H9 (cell line): ENCODE measurements at regions not wholly inside any gene's neighbourhood (a gene's known extent, or its start where the extent isn't known, plus 50 kb on each side); places are given as distances from the start of the nearest gene placed in this dataset.
"Not testable (repeated sequence)": the region's sequence is repeated elsewhere in the genome, so short reads cannot be mapped to it uniquely, and the experiment has no call there.

ENCODE experiments used
- DNase-seq: peaks from one replicate; pipeline ENCODE4 v3.0.0-alpha.2; 2017
- H2AFZ ChIP-seq: one replicate; pipeline ENCODE4 v1.6.1; 2013; ENCODE audit warnings: mild to moderate bottlenecking, low read length, control low read depth, moderate library complexity
- H2AK5ac ChIP-seq: 2 replicates; pipeline ENCODE4 v1.6.1; 2013; ENCODE audit warnings: low read length, control low read depth, mixed read lengths; ENCODE audit not compliant: insufficient read length
- H2BK120ac ChIP-seq: one replicate; pipeline ENCODE4 v1.6.1; 2013; ENCODE audit warnings: low read depth, mild to moderate bottlenecking, low read length, control low read depth, inconsistent platforms; ENCODE audit not compliant: poor library complexity, severe bottlenecking
- H2BK12ac ChIP-seq: 2 replicates; pipeline ENCODE4 v1.6.1; 2013; ENCODE audit warnings: low read length, control low read depth, mixed read lengths, low read depth; ENCODE audit not compliant: insufficient read length
- H2BK15ac ChIP-seq: 2 replicates; pipeline ENCODE4 v1.6.1; 2013; ENCODE audit warnings: low read depth, low read length, control low read depth
- H2BK20ac ChIP-seq: one replicate; pipeline ENCODE4 v1.6.1; 2013; ENCODE audit warnings: low read depth, mild to moderate bottlenecking, low read length, control low read depth, inconsistent platforms; ENCODE audit not compliant: poor library complexity, severe bottlenecking
- H2BK5ac ChIP-seq: 2 replicates; pipeline ENCODE4 v1.6.1; 2013; ENCODE audit warnings: low read length, control low read depth, mixed read lengths; ENCODE audit not compliant: insufficient read length
- H3K14ac ChIP-seq: 2 replicates; pipeline ENCODE4 v1.6.1; 2013; ENCODE audit warnings: low read length, control low read depth; ENCODE audit not compliant: insufficient read depth
- H3K18ac ChIP-seq: 2 replicates; pipeline ENCODE4 v1.6.1; 2013; ENCODE audit warnings: low read depth, mild to moderate bottlenecking, mixed read lengths, low read length, control low read depth; ENCODE audit not compliant: insufficient read length
- H3K23ac ChIP-seq: 2 replicates; pipeline ENCODE4 v1.6.1; 2013; ENCODE audit warnings: low read length, control low read depth, mixed read lengths, low read depth; ENCODE audit not compliant: insufficient read length
- H3K23me2 ChIP-seq: 2 replicates; pipeline ENCODE4 v1.6.1; 2013; ENCODE audit warnings: low read depth, mild to moderate bottlenecking, mixed read lengths, low read length, control low read depth; ENCODE audit not compliant: insufficient read length, poor library complexity, severe bottlenecking
- H3K27ac ChIP-seq: 2 replicates; pipeline ENCODE4 v1.5.1; 2013; ENCODE audit warnings: low read length, control low read depth, mixed read lengths, low read depth; ENCODE audit not compliant: insufficient read length
- H3K27me3 ChIP-seq: 2 replicates; pipeline ENCODE4 v1.6.1; 2013; ENCODE audit warnings: low read length, control low read depth, inconsistent platforms; ENCODE audit not compliant: insufficient read depth
- H3K4ac ChIP-seq: 2 replicates; pipeline ENCODE4 v1.6.1; 2013; ENCODE audit warnings: low read depth, mild to moderate bottlenecking, control low read depth, inconsistent platforms, low read length, moderate library complexity
- H3K4me1 ChIP-seq: 2 replicates; pipeline ENCODE4 v1.6.1; 2013; ENCODE audit warnings: low read length, control low read depth, inconsistent platforms; ENCODE audit not compliant: insufficient read depth
- H3K4me2 ChIP-seq: 2 replicates; pipeline ENCODE4 v1.6.1; 2013; ENCODE audit warnings: low read length, control low read depth, mixed read lengths; ENCODE audit not compliant: insufficient read length, insufficient read depth
- H3K56ac ChIP-seq: 2 replicates; pipeline ENCODE4 v1.6.1; 2013; ENCODE audit warnings: low read depth, mild to moderate bottlenecking, mixed read lengths, low read length, control low read depth; ENCODE audit not compliant: insufficient read length
- H3K79me1 ChIP-seq: 2 replicates; pipeline ENCODE4 v1.6.1; 2013; ENCODE audit warnings: low read depth, mild to moderate bottlenecking, moderate library complexity, low read length, control low read depth, inconsistent platforms; ENCODE audit not compliant: insufficient read depth, poor library complexity, severe bottlenecking
- H3K79me2 ChIP-seq: 2 replicates; pipeline ENCODE4 v1.6.1; 2013; ENCODE audit warnings: low read length, control low read depth, inconsistent platforms; ENCODE audit not compliant: insufficient read depth
- H3K9ac ChIP-seq: 2 replicates; pipeline ENCODE4 v1.6.1; 2013; ENCODE audit warnings: low read length, control low read depth, mixed read lengths; ENCODE audit not compliant: insufficient read length; ENCODE audit errors: extremely low read depth
- H3K9me3 ChIP-seq: one replicate; pipeline ENCODE4 v1.6.1; 2013; ENCODE audit warnings: low read depth, low read length, inconsistent platforms; ENCODE audit not compliant: control insufficient read depth
- H3T11ph ChIP-seq: one replicate; pipeline ENCODE4 v1.6.1; 2013; ENCODE audit warnings: mild to moderate bottlenecking, low read length, control low read depth, inconsistent platforms
- H4K20me1 ChIP-seq: one replicate; pipeline ENCODE4 v1.6.1; 2013; ENCODE audit not compliant: control insufficient read depth, insufficient read length, insufficient read depth
- H4K5ac ChIP-seq: 2 replicates; pipeline ENCODE4 v1.6.1; 2013; ENCODE audit warnings: low read depth, mild to moderate bottlenecking, mixed read lengths, low read length, control low read depth; ENCODE audit not compliant: insufficient read length
- H4K8ac ChIP-seq: replicated peaks from 2 replicates; pipeline ENCODE4 v1.6.1; 2013; ENCODE audit warnings: low read length, control low read depth, mixed read lengths, low read depth; ENCODE audit not compliant: insufficient read length
- H4K91ac ChIP-seq: 2 replicates; pipeline ENCODE4 v1.6.1; 2013; ENCODE audit warnings: low read depth, mild to moderate bottlenecking, moderate library complexity, mixed read lengths, low read length, control low read depth; ENCODE audit not compliant: insufficient read length
- H3K27ac Mint-ChIP-seq, 3 experiments: 2 replicates in 2 of 3; 3 replicates in 1 of 3; pipeline ENCODE4 v1.8.0; 2020 to 2021; ENCODE audit warnings: mixed read lengths in 3 of 3, mild to moderate bottlenecking in 1 of 3, moderate library complexity in 1 of 3
- H3K27me3 Mint-ChIP-seq: 2 replicates; pipeline ENCODE4 v1.8.0; 2021; ENCODE audit warnings: low read depth, mild to moderate bottlenecking, moderate library complexity, mixed read lengths
- H3K36me3 Mint-ChIP-seq, 3 experiments: 2 replicates in 2 of 3; 3 replicates in 1 of 3; pipeline ENCODE4 v1.8.0; 2020 to 2021; ENCODE audit warnings: low read depth in 3 of 3, mixed read lengths in 3 of 3; ENCODE audit not compliant: insufficient read depth in 1 of 3
- H3K4me1 Mint-ChIP-seq, 2 experiments: 2 replicates each; pipeline ENCODE4 v1.8.0; 2020; ENCODE audit warnings: mixed read lengths in 2 of 2
- H3K4me3 Mint-ChIP-seq, 2 experiments: 2 replicates in 1 of 2; 3 replicates in 1 of 2; pipeline ENCODE4 v1.8.0; 2020 to 2021; ENCODE audit warnings: mild to moderate bottlenecking in 2 of 2, mixed read lengths in 2 of 2, moderate library complexity in 1 of 2
- H3K9me3 Mint-ChIP-seq, 2 experiments: 2 replicates in 1 of 2; 3 replicates in 1 of 2; pipeline ENCODE4 v1.8.0; 2020; ENCODE audit warnings: mild to moderate bottlenecking in 2 of 2, mixed read lengths in 2 of 2, moderate library complexity in 1 of 2
- WGBS: extraction: QIAGEN DNeasy Blood & Tissue Kit; methylation state at CpG from one replicate; pipeline ENCODE4 v1.1.7; 2013; ENCODE audit warnings: missing lambda C conversion rate, low lambda C conversion rate, mixed read lengths; ENCODE audit not compliant: insufficient read length; ENCODE audit errors: extremely low coverage; 5-methylcytosine and 5-hydroxymethylcytosine counted together
- TF ChIP-seq, protein P1 (sequence below): fragments of 200-600 bp; sonication (generic); conservative IDR thresholded peaks from 3 replicates; pipeline ENCODE4 v1.8.0; 2021; ENCODE audit warnings: antibody characterized with exemption, mild to moderate bottlenecking

- H2AFZ ChIP-seq: no peak overlapping the region
- no peak overlapping the region for H2BK12ac ChIP-seq
- no peaks in the 10 kb centered on the region for H3K23me2 ChIP-seq
- H3T11ph ChIP-seq: no peak overlapping the region
- TF ChIP-seq, protein P1, sequence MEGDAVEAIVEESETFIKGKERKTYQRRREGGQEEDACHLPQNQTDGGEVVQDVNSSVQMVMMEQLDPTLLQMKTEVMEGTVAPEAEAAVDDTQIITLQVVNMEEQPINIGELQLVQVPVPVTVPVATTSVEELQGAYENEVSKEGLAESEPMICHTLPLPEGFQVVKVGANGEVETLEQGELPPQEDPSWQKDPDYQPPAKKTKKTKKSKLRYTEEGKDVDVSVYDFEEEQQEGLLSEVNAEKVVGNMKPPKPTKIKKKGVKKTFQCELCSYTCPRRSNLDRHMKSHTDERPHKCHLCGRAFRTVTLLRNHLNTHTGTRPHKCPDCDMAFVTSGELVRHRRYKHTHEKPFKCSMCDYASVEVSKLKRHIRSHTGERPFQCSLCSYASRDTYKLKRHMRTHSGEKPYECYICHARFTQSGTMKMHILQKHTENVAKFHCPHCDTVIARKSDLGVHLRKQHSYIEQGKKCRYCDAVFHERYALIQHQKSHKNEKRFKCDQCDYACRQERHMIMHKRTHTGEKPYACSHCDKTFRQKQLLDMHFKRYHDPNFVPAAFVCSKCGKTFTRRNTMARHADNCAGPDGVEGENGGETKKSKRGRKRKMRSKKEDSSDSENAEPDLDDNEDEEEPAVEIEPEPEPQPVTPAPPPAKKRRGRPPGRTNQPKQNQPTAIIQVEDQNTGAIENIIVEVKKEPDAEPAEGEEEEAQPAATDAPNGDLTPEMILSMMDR: no peak
- no peak for DNase-seq
- Mint-ChIP-seq H3K27me3 (peaks cover 5% of the 10 kb centered on the region), H3K27ac (no peak overlapping the region), H3K4me1 (peaks cover 17 to 26% of the 10 kb centered on the region in 2 experiments), H3K4me3 (no peak overlapping the region), H3K9me3 (peaks cover 12 to 21% of the 10 kb centered on the region in 2 experiments), H3K36me3 (peaks cover 3 to 11% (median 8%) of the 10 kb centered on the region in 3 experiments)
- H3K27ac ChIP-seq: no peak overlapping the region
- H4K20me1 ChIP-seq: peaks cover 4% of the 10 kb centered on the region
- no peak overlapping the region for H3K23ac ChIP-seq
- no peak overlapping the region for H3K4ac ChIP-seq
- no peak overlapping the region for H3K18ac ChIP-seq
- H4K5ac ChIP-seq: no peak overlapping the region
- no peak overlapping the region for H2BK20ac ChIP-seq
- no peak overlapping the region for H3K14ac ChIP-seq
- no CpG with 5 or more reads among the region's 4 CpGs for WGBS
- H4K8ac ChIP-seq: no peak overlapping the region
- no peaks in the 10 kb centered on the region for H3K4me1 ChIP-seq
- H3K9me3 ChIP-seq: no peaks in the 10 kb centered on the region
- H2AK5ac ChIP-seq: no peak overlapping the region
- no peaks in the 10 kb centered on the region for H3K79me1 ChIP-seq
- no peaks in the 10 kb centered on the region for H3K79me2 ChIP-seq
- no peak overlapping the region for H2BK120ac ChIP-seq
- no peak overlapping the region for H2BK15ac ChIP-seq
- no peak overlapping the region for H4K91ac ChIP-seq
- no peak overlapping the region for H3K4me2 ChIP-seq
- no peak overlapping the region for H2BK5ac ChIP-seq
- H3K56ac ChIP-seq: no peak overlapping the region
- H3K27me3 ChIP-seq: no peaks in the 10 kb centered on the region
- no peak overlapping the region for H3K9ac ChIP-seq
These were observed 287.8 kb downstream of the WDR11 start for GRCh38 chr10:121138918-121139317.

GRCh38 chr10:121145802-121146395 lies 294.7 kb downstream of the WDR11 start:
- H3K4me2 ChIP-seq: not testable (repeated sequence)

More at GRCh38 chr10:121145802-121146395, 294.7 kb downstream of the WDR11 start:
- not testable (repeated sequence) for H3K79me2 ChIP-seq, H3K23ac ChIP-seq, H3K4ac ChIP-seq, DNase-seq, H3K4me1 Mint-ChIP-seq, H4K20me1 ChIP-seq, H2BK120ac ChIP-seq, H2BK12ac ChIP-seq, H3K27me3 Mint-ChIP-seq, H2BK20ac ChIP-seq, H3T11ph ChIP-seq, H2AFZ ChIP-seq, H2BK5ac ChIP-seq, H3K23me2 ChIP-seq, H3K18ac ChIP-seq, H4K8ac ChIP-seq, H4K91ac ChIP-seq, H2AK5ac ChIP-seq, H3K9me3 ChIP-seq, H3K4me1 ChIP-seq, H3K4me3 Mint-ChIP-seq, H2BK15ac ChIP-seq, H4K5ac ChIP-seq, H3K14ac ChIP-seq, H3K79me1 ChIP-seq, H3K9ac ChIP-seq, H3K56ac ChIP-seq, H3K27me3 ChIP-seq, H3K27ac Mint-ChIP-seq, H3K27ac ChIP-seq
- WGBS: no CpG with 5 or more reads among the region's 2 CpGs
- Mint-ChIP-seq H3K9me3 (peaks cover 30 to 40% of the 10 kb centered on the region in 2 experiments), H3K36me3 (peaks cover 16 to 30% (median 25%) of the 10 kb centered on the region in 3 experiments)
